Liver (tissue), 3 donors: ENCODE measurements at regions not wholly inside any gene's neighbourhood (a gene's known extent, or its start where the extent isn't known, plus 50 kb on each side); places are given as distances from the start of the nearest gene placed in this dataset.

Experiments used
- CTCF ChIP-seq: fragments of 150-350 bp; IDR thresholded peaks from 2 replicates; pipeline ENCODE4 v1.5.1; 2017; ENCODE audit warnings: improper control_type of control experiment, low read depth, low read length; ENCODE audit not compliant: missing input control
- RAD21 ChIP-seq, 2 donors: IDR thresholded peaks; 2 replicates each; pipeline ENCODE4 v1.6.1; 2016; ENCODE audit warnings: antibody characterized with exemption in 2 of 2, mild to moderate bottlenecking in 2 of 2
- REST ChIP-seq: IDR thresholded peaks from 2 replicates; pipeline ENCODE4 v1.6.1; 2016; ENCODE audit warnings: antibody characterized with exemption, mild to moderate bottlenecking
- ZBTB33 ChIP-seq: IDR thresholded peaks from 2 replicates; pipeline ENCODE4 v1.6.1; 2016; ENCODE audit warnings: antibody characterized with exemption
- donor health status: healthy.
- donor health status: healthy.

GRCh38 chr6:4687656-4687988 lies 88.6 kb upstream of the CDYL start:
- TF ChIP-seq CTCF (no peak), RAD21 (IDR thresholded peaks at IDR 0.05) (no peak), ZBTB33 (no peak), REST (no peak)
